NCI-H82 (cell line): ENCODE measurements at regions not wholly inside any gene's neighbourhood (a gene's known extent, or its start where the extent isn't known, plus 50 kb on each side); places are given as distances from the start of the nearest gene placed in this dataset.

Experiments
- DNase-seq: peaks from one replicate; lab custom pipeline; 2025; lab: John Stamatoyannopoulos, UW

- no peak for DNase-seq
These were observed 56.6 kb upstream of the BEX4 start for GRCh38 chrX:103158317-103158621.

GRCh38 chrX:103157496-103158316 is 57.2 kb upstream of the BEX4 start:
- DNase-seq = peak; percentile 38

- no peak for DNase-seq
These were observed 59.7 kb upstream of the BEX4 start for GRCh38 chrX:103155201-103155600.

- DNase-seq = no peak
These were observed 60.7 kb upstream of the NXF3 start for GRCh38 chrX:103153661-103154060.

- no peak for DNase-seq
These were observed 58.9 kb upstream of the NXF3 start for GRCh38 chrX:103151799-103152198.

GRCh38 chrX:103149652-103150051 is 56.7 kb upstream of the NXF3 start:
- DNase-seq = no peak

- no peak for DNase-seq
These were observed 55.1 kb upstream of the NXF3 start for GRCh38 chrX:103148075-103148474.
